Natural killer cell (primary cell): ENCODE measurements at regions not wholly inside any gene's neighbourhood (a gene's known extent, or its start where the extent isn't known, plus 50 kb on each side); places are given as distances from the start of the nearest gene placed in this dataset.
A peak's percentile ranks its signal among the peaks of the same experiment; 100 is the strongest.

ENCODE experiments used
- ATAC-seq, 3 donors: fragments of 150-1000 bp in 2 of 3; fragments of 200-7000 bp in 1 of 3; cut with Tn5 transposase; 1 replicate in 1 of 3; 2 replicates in 2 of 3; pipeline ENCODE4 v1.10.0; 2021; ENCODE audit warnings: mild to moderate bottlenecking in 2 of 3, moderate library complexity in 2 of 3
- DNase-seq, 2 donors: peaks; one replicate each; pipeline versions ENCODE4 v3.0.0 to v3.0.0-alpha.2; 2013 to 2021; ENCODE audit warnings: mixed read lengths in 1 of 2
- H3K27ac ChIP-seq: one replicate; pipeline ENCODE4 v1.5.1; 2013; ENCODE audit warnings: mild to moderate bottlenecking, low read length
- H3K27me3 ChIP-seq: one replicate; pipeline ENCODE4 v1.6.1; 2013; ENCODE audit warnings: low read length; ENCODE audit not compliant: control insufficient read depth, insufficient read depth
- H3K36me3 ChIP-seq: one replicate; pipeline ENCODE4 v1.6.1; 2013; ENCODE audit warnings: low read length; ENCODE audit not compliant: control insufficient read depth, insufficient read depth
- H3K4me1 ChIP-seq: one replicate; pipeline ENCODE4 v1.6.1; 2013; ENCODE audit warnings: low read length; ENCODE audit not compliant: control insufficient read depth, insufficient read depth
- H3K4me3 ChIP-seq: one replicate; pipeline ENCODE4 v1.5.1; 2013; ENCODE audit warnings: low read length
- H3K9me3 ChIP-seq: one replicate; pipeline ENCODE4 v1.6.1; 2013; ENCODE audit warnings: low read length; ENCODE audit not compliant: control insufficient read depth, insufficient read depth
- H3K27ac Mint-ChIP-seq, 2 donors: one replicate each; pipeline ENCODE4 v1.8.0; 2022; ENCODE audit warnings: mild to moderate bottlenecking in 2 of 2, mixed read lengths in 2 of 2, moderate library complexity in 1 of 2
- H3K27me3 Mint-ChIP-seq, 2 donors: one replicate each; pipeline ENCODE4 v1.8.0; 2022; ENCODE audit warnings: low read depth in 2 of 2, mixed read lengths in 2 of 2
- H3K36me3 Mint-ChIP-seq: one replicate; pipeline ENCODE4 v1.8.0; 2022; ENCODE audit warnings: mixed read lengths
- H3K4me1 Mint-ChIP-seq, 2 donors: one replicate each; pipeline ENCODE4 v1.8.0; 2022; ENCODE audit warnings: mixed read lengths in 2 of 2
- H3K4me3 Mint-ChIP-seq: one replicate; pipeline ENCODE4 v1.8.0; 2022; ENCODE audit warnings: mild to moderate bottlenecking, moderate library complexity, mixed read lengths
- H3K9me3 Mint-ChIP-seq, 2 donors: one replicate each; pipeline ENCODE4 v1.8.0; 2022; ENCODE audit warnings: mixed read lengths in 2 of 2
- WGBS: methylation state at CpG from one replicate; pipeline ENCODE4 v1.1.7; 2013; ENCODE audit warnings: missing lambda C conversion rate; ENCODE audit not compliant: insufficient coverage; 5-methylcytosine and 5-hydroxymethylcytosine counted together
- intact Hi-C: fragments of 100-400 bp; cut with micrococcal nuclease; formaldehyde crosslinking; loops from one replicate; pipeline ENCODE4 v1.14.2; 2022
- TF ChIP-seq, protein P1 (sequence below): fragments of 200-600 bp; IDR thresholded peaks from one replicate; pipeline ENCODE4 v1.8.0; 2022; ENCODE audit warnings: antibody characterized with exemption

DNA sequence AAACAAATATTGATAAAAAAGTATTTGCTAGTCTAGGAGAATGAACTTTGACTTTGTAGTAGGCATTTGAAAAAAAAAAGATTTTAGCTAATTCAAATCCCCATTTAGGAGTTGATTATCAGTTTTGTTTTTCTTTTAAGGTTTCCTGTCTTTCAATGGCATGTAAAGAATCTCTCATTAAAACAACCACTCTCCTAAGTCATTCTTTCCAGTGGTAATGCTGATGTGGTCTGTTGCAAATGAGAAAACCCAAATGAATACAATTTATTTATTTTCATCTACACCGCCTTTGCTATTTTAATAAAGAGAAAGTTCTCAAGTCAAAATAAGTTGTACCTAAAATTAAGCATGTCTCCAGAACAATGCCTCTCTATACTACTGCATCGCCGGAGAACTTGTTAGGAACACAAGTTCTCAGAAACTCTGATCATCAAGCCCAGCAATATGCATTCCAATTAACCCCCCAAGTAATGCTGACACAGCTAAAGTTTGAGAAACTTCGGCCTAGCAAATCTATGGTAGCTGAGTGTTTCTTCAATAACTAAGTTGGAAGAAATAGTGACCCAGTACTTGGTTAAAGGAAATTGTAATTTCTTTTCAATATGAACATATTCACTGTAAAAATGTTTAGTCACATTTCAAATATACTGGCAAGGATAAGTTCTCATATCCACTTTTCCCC, 255.1 kb downstream of the PTPRC start:
- H3K27me3 ChIP-seq = no peaks in the 10 kb centered on the region
- peaks cover 5% of the 10 kb centered on the region for H3K36me3 ChIP-seq
- DNase-seq = no peak
- WGBS = 95% methylated on average over 2 of the region's 4 CpGs
- H3K36me3 Mint-ChIP-seq = peaks cover 14% of the 10 kb centered on the region
- TF ChIP-seq, protein P1, sequence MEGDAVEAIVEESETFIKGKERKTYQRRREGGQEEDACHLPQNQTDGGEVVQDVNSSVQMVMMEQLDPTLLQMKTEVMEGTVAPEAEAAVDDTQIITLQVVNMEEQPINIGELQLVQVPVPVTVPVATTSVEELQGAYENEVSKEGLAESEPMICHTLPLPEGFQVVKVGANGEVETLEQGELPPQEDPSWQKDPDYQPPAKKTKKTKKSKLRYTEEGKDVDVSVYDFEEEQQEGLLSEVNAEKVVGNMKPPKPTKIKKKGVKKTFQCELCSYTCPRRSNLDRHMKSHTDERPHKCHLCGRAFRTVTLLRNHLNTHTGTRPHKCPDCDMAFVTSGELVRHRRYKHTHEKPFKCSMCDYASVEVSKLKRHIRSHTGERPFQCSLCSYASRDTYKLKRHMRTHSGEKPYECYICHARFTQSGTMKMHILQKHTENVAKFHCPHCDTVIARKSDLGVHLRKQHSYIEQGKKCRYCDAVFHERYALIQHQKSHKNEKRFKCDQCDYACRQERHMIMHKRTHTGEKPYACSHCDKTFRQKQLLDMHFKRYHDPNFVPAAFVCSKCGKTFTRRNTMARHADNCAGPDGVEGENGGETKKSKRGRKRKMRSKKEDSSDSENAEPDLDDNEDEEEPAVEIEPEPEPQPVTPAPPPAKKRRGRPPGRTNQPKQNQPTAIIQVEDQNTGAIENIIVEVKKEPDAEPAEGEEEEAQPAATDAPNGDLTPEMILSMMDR = no peak
- no peaks in the 10 kb centered on the region for H3K9me3 Mint-ChIP-seq
- peaks cover 22 to 33% of the 10 kb centered on the region in 2 donors for H3K4me1 Mint-ChIP-seq
- no peaks in the 10 kb centered on the region for H3K27me3 Mint-ChIP-seq
- H3K4me3 ChIP-seq = no peak overlapping the region
- no peak overlapping the region for H3K27ac ChIP-seq
- no peak overlapping the region for H3K4me3 Mint-ChIP-seq
- no peaks in the 10 kb centered on the region for H3K9me3 ChIP-seq
- intact Hi-C loops = no loop called here
- H3K27ac Mint-ChIP-seq = no peak overlapping the region
- no peaks in the 10 kb centered on the region for H3K4me1 ChIP-seq
- no peak for ATAC-seq

DNA sequence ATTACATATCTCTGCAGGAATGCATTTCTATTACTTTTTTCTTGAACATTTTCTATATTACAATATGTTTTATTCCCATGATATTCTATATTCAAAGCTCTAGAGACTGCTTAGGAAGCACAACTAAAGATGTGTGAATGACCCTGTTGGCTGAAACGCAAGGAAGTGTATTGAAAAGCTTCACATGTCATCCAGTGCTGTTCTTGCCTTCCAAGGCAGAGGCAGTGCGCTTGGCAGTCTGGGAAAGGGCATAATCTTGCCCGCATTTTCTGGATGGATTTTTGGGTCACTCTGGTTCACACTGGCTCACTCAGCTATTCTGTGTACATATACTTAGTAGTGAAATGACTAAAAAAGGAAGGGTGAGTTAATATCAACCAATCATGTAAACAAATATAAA, 262.4 kb downstream of the PTPRC start:
- no peak for ATAC-seq
- Histone ChIP-seq H3K9me3 (no peaks in the 10 kb centered on the region), H3K27me3 (no peaks in the 10 kb centered on the region), H3K4me3 (no peak overlapping the region), H3K27ac (no peak overlapping the region), H3K4me1 (no peaks in the 10 kb centered on the region), H3K36me3 (peaks cover 22% of the 10 kb centered on the region)
- H3K27me3 Mint-ChIP-seq = no peaks in the 10 kb centered on the region
- 92% methylated on average over 3 of the region's 3 CpGs for WGBS
- H3K4me3 Mint-ChIP-seq = no peak overlapping the region
- no peak overlapping the region for H3K27ac Mint-ChIP-seq
- H3K9me3 Mint-ChIP-seq = no peaks in the 10 kb centered on the region
- peaks cover 19% of the 10 kb centered on the region for H3K36me3 Mint-ChIP-seq
- TF ChIP-seq, protein P1 = no peak
- intact Hi-C loops = loop anchor here (5.0 kb wide), 1 partner anchor 36 kb away; no protein-coding TSS in a partner anchor
- no peak for DNase-seq
- peaks cover 50 to 55% of the 10 kb centered on the region in 2 donors for H3K4me1 Mint-ChIP-seq

DNA sequence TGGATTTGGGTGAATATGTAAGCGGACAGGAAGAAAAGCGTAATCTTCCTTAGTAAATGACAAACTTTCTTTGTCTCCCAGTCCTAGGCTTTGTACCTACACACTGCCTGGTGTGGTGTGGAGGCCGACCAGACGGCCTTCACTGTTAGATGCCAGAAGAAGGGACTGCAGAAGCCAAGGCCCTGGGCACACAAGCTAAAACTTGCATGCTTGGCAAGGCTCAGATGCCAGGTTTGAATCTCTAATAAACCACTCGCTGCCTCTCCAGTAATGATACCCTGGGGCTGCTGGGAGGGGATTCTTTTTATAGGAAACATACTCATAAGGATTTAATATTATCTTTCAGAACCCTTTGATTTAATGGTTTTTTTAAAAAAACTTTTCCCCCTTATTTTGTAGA, 263.8 kb downstream of the PTPRC start:
- DNase-seq (no peak), ATAC-seq (no peak)
- Histone ChIP-seq H3K4me1 (no peaks in the 10 kb centered on the region), H3K36me3 (peaks cover 19% of the 10 kb centered on the region), H3K4me3 (no peak overlapping the region), H3K27me3 (no peaks in the 10 kb centered on the region), H3K27ac (no peak overlapping the region), H3K9me3 (no peaks in the 10 kb centered on the region)
- peaks cover 16% of the 10 kb centered on the region for H3K36me3 Mint-ChIP-seq
- TF ChIP-seq, protein P1 = no peak
- H3K27ac Mint-ChIP-seq = peak overlapping the region; percentile 41 to 50
- intact Hi-C loops = loop anchor here (5.0 kb wide), 1 partner anchor 35 kb away; no protein-coding TSS in a partner anchor
- peaks cover 60 to 65% of the 10 kb centered on the region in 2 donors for H3K4me1 Mint-ChIP-seq
- no peak overlapping the region for H3K4me3 Mint-ChIP-seq
- H3K9me3 Mint-ChIP-seq = no peaks in the 10 kb centered on the region
- no peaks in the 10 kb centered on the region for H3K27me3 Mint-ChIP-seq
- 93% methylated on average over 4 of the region's 5 CpGs for WGBS

DNA sequence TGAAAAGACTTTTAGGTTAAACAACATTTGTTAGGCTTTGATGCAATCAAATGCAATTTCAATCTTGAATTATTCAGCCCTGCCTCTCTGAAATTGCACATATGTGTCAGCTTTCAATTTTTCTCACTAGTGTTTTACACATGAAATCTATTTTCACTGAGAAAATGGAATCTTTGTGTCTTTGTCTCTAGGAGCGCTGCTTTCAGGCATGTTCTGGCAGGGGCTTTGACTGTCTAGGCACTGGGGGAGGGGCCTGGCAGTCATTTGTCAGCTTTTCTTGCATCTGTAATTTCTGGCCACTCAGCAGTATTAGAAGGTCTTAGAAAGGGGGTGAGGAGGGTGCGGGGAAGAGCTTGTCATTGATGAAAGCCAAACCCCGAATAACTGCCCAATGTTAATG, 264.4 kb downstream of the PTPRC start:
- TF ChIP-seq, protein P1 = no peak
- H3K27me3 Mint-ChIP-seq = no peaks in the 10 kb centered on the region
- no peaks in the 10 kb centered on the region for H3K9me3 ChIP-seq
- peaks cover 16% of the 10 kb centered on the region for H3K36me3 Mint-ChIP-seq
- intact Hi-C loops = loop anchor here (5.0 kb wide), 1 partner anchor 34 kb away; no protein-coding TSS in a partner anchor
- H3K4me3 ChIP-seq = no peak overlapping the region
- no peak for ATAC-seq
- no peaks in the 10 kb centered on the region for H3K27me3 ChIP-seq
- peaks cover 61 to 67% of the 10 kb centered on the region in 2 donors for H3K4me1 Mint-ChIP-seq
- no peak overlapping the region for H3K4me3 Mint-ChIP-seq
- no peaks in the 10 kb centered on the region for H3K9me3 Mint-ChIP-seq
- DNase-seq = no peak
- peaks cover 19% of the 10 kb centered on the region for H3K36me3 ChIP-seq
- H3K4me1 ChIP-seq = no peaks in the 10 kb centered on the region
- H3K27ac Mint-ChIP-seq = peak overlapping the region; percentile 41 to 50
- WGBS = 88% methylated on average over 3 of the region's 3 CpGs
- no peak overlapping the region for H3K27ac ChIP-seq
